ENCODE measurements at regions not wholly inside any gene's neighbourhood (a gene's known extent, or its start where the extent isn't known, plus 50 kb on each side); places are given as distances from the start of the nearest gene placed in this dataset.
"Not testable (repeated sequence)": the region's sequence is repeated elsewhere in the genome, so short reads cannot be mapped to it uniquely, and the experiment has no call there.

DNA sequence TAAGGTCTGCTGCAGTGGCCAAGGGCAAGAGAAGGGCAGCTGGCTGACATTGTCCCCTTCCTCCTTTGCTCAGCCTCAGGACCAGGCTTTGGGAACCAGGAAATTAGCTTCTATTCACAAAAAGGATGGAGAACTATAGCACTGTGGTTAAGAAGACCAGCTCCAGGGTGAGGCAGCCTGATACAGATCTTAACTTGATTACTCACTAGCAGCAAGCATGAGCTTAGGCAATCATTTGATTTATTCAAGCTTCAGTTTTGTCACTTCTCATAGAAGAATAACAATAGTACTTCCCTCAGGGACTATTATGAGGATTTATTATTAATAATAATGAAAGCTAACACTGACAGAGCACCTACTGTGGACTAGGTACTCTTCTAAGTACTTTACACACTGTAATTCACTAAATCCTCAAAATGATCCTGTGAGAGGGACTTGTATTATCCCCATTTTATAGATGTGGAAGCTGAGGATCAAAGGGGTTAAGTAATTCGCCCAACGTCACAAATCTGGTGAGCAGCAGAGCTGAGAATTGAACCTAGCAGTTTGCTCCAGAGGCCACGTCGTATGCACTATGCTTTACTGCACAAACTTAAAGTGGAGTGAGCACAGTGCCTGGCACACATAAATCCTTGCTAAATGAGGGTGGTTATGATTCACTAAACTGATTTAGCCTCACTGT is 130.4 kb upstream of the PAK3 start:
- DNase-seq (ENCODE audit: low spot score) = no peak

DNA sequence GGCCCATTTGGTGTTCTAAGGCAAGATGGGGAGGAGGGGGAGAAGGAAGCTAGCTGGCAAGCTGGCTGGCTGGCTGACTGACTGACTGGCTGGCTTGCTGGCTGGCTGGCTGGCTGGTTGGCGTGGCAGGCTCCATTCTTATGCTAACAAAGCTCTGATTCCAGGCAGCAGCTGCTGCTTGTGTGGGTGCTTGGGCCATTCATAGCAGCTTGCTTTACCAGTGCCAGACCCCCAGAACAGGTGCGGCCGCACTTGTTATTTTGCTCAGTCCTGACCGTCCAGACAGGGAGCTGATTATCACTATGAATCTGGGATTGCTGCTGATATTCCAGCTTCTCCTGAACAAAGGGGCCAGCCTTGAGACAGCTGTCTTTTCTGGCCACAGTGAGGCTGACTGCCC is 131.2 kb upstream of the PAK3 start:
- DNase-seq (ENCODE audit: low spot score) = no peak

DNA sequence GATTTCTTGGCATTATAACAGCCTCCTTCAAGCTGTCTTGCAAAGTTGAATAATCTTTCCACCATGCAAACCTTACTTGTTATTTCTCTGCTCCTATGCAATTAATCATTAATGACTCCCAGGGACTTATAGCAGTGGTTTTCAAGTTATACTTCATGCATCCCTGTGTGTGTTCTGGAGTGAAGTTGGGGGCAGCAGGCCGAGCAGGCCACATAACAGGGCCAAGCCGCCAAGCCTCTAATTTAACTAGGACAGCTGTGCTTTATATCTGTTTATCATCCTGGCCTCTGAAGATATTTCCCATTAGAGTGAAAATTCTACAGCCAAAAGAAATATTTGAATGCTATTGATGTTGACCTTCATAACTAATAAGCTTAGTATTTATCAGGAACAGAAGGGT is 133.5 kb upstream of the PAK3 start:
- DNase-seq (ENCODE audit: low spot score) = no peak

DNA sequence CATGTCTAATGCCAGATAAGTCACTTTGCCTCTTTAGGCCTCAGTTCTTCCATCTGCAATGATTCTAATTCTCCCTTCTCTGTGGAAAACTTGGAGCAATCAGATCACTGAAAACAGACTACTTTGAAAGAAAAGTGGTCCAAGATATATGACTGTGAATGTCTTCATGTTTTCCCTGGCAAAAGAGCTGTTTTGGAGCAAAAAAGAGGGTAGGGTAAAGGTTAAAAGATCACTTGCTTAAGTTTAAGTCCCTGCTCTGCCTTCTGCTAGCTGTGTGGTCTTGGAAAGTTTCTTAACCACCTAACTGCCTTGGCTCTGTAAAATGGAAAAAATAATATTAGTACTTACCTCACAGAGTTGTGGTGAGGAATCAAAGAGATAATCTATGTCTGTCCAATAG is 140.3 kb upstream of the PAK3 start:
- no peak for DNase-seq (ENCODE audit: low spot score)

DNA sequence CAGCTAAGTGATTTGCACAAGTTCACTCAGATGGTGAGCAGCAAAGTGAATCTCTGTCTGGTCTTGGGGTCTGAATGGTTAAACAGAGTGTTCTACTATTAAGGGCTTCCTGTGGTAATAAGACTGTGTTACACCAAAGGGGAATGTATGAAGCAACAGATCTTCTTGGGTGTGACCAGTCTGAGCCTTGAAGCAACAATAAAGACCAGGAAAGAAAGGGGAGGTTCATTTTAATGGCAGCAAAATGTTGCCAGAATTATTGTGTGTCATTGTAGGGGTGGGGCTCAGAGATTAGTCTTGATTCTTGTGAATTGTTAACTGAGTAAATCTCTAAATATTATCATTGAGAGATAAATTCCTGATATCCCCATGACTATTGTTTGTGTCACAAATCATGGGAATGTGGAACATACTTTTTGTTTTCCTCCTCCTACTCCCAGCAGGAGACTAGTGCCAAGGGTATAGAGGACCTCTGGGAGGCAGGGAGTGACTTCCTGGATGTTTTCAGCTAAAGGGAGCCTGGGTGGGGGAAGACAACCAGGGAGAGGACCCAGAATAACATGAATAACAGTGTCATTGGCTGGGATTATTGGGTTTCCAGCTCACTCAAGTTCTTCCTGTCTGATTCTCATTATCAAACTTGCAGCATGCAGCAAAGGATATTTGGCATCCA is 141.4 kb upstream of the PAK3 start:
- DNase-seq (ENCODE audit: low spot score) = no peak

DNA sequence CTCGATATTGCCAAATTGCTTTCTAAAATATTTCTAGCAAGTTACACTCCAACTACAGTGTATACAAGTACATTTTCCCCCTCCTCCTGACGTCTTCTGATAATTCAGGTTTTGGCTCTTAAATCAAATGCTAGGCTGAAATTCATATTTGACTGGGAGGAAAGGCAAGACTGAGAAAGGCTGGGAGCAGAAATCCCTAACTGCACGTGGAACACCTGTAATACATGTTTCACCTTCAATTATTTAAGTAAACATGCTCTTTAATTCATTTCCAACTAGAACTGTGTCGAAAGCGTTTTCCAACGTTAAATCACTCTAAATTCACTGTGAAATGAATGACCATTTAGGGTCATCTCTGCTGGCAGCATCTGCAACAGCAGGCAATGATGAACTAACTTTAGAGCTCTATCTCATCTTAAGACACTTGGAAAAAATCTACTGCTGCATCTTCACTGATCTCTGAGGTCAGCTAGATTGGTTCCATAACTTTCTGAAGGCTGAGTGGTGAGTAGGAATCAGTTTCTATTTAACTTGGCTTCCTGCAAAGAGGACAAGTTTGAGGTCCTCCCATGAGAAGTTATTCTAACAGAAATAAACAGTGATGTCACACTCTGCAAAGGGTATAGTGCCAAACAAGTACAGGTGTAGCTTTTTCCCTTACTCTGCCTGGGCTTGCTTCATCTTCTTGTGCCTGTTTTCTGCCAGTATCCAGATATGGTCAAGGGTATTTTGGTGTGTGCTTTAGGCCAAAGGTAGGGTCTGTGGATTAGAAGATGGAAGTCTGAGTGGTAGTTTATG is 144.3 kb upstream of the PAK3 start:
- DNase-seq (ENCODE audit: low spot score) = no peak

DNA sequence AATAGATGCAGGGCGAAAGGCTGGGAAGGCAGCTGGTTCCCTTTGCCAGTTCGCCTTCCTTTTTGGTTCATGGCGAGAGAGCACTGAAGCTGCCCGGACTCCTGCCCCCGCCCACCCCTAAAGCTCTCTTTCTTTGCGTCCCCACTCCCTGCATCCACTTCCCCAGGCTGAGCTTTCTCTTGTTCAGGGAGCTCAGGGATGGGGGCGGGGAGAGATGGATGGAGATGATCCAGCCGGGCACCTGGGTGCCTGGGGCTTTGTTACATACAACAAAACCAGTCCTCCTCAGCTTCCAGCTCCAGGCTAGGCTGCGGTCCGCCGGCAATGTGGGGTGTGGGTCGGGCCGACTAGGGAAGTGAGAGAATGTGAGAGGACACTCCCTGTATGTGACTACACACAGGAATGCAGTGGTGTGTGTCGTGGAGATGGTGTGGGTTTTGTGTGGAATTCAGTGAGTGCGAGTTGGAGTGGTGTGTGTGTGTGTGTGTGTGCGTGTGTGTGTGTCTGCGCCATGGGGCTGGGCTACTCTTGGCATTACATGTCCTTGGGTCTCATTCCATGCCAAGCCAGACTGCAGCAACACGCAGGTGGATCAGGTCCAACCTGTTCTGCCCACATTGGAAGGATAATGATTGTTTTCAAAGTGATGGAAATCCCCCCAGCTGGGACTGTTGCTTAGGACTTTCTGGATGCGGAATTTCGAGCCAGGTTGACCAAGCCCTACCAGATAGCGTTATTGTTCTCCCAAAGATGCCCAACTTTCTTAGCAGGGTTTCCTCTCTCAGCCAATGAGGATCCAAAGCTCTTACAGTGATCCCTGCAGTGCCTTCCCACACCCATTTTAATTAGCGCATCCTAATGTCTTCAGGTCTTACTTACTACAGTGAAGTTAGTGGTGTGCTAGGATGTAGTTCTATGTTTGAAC is 149.4 kb upstream of the CHRDL1 start:
- no peak for DNase-seq (ENCODE audit: low spot score)

DNA sequence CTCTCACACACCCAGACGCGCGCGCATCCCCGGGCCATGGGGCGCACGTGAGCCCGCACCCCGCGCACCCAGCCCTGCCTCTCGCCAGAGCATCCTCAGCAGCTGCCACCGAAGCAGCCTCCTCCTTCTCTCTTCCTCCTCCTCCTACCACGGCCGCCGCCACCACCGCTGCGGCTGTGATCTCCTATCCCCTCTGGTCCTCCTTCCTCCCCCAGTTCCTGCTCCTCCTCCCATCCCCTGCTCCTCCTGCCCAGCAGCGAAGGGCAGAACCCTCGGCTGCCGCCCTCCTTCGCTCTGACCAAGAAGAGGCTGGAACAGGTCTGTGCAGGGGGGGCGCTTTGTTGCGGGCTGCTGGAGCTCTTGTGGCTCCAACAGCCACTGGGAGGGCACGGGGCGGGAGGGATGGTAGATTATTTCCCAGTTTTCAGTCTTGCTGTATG is 148.7 kb upstream of the CHRDL1 start:
- no peak for DNase-seq (ENCODE audit: low spot score)

DNA sequence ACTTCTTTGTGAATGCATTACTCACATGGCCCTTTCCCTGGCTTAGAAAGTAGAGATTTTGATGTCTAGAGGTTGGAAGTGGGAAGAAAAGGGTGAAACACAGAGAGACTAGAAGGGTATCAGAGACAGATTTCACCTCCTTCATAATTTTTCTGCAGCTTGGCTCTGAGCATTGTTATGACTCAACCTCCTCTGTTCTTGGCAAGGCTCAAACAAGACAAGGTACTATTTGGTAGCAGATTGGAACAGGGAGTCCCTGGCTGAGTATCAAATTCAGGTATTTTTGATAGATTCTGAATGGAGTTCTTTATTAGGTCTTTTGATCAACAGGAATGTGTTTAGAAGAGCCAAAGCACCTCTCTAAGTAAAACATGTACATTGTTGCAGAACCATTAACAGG is 146.3 kb upstream of the CHRDL1 start:
- DNase-seq (ENCODE audit: low spot score) = no peak

DNA sequence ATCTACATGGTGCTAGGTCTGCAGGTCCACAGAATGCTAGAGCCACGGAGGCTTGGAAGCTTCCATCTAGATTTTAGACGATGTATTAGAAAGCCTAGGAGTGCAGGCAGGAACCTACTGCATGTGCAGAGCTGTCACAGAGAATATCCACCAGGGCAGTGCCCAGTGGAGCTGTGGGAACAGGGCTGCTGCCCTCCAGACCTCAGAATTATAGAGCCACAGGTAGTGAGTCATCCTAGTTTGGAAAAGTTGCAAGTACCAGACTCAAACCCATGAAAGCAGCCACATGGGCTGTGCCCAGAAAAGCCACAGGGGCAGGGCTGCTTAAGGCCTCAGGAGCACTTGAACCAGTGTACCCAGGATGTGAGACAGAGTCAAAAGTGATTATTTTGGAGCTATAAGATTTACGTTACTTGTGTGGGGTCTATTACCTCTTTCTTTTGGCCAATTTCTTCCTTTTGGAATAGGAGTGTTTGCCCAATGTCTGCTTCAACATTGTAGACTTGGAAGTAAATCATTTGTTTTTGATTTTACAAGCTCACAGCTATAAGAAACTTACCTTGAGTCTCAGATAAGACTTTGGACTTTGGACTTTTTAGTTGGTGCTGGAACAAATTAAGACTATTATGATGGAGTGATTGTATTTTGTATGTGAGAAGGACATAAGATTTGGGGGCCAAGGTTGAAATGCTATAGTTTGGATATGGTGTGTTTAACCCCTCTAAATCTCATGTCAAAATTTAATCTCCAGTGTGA is 143.5 kb upstream of the CHRDL1 start:
- DNase-seq (ENCODE audit: low spot score) = no peak

DNA sequence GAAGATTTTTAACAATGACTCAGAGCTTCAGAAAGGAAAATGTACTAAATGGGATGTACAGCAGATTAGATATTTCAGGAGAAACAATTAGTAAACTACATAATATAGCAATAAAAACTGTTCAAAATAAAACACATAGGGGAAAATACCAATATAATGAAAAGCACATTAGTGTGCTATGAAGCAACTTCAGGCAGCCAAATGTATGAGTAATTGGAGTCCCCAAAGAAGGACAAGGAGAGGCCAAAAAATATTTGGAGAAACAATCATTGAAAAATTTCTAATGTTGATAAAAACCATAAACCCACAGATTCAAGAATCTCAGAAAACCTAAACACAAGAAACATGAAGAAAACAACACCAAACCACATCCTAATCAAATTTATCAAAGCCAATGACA is 129.3 kb upstream of the CHRDL1 start:
- DNase-seq (ENCODE audit: low spot score) = no peak

DNA sequence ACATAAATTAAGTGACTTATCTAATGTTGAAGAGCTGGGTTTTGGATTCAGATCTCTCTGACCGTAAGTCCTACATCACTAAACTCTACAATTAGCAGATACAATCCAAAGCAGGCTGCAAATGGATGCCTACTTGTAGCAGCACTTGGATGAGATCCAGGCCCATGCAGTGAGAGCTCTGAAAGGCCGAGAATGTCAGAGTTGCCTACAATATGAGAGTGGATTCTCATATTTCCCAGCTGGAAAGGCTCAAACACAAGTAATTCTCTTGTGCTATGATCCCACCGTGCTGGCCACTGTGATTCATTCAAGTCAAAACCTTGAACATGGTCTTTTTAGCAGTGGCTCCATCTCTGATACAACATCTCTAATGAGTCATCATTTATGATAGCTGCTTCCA is 125.4 kb upstream of the CHRDL1 start:
- DNase-seq (ENCODE audit: low spot score) = no peak

DNA sequence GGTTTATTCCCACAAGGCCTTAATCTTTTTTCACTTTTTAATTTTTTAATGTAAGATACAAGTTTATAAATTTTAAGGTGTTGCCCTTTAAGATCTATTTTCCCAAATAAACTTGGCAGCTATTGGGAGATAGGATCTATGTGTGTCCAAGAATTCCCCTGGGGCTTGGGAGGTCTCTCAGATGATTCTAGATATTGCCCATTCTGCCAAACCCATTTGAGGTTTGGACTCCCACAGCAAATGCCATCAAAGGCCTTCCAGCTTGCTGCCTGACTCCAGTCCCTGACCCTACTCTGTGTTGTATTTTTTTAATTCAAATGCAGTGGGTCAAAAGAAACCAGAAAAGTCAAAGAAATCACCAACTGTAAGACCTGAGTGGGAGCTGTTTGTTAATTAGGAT is 120.0 kb upstream of the CHRDL1 start:
- no peak for DNase-seq (ENCODE audit: low spot score)

DNA sequence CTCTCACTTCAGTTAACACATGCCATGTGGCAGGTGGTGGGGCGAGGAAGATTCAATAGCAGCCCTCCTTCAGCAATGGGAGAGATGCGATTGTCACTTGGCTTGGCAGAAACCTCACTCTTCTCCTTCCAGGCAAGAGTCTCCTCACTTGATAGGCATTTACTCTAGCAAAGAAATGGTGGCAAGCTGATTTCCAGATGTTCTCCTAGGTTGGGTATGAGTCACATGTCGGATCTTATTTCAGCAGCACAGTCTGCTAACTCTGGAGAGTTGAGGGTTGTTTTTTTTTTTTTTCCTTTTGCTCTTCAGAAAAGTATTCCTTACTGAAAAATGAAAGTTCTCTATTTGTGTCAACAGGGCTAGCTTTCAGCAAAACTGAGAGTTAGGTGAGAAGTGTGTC is 119.5 kb upstream of the CHRDL1 start:
- DNase-seq (ENCODE audit: low spot score) = no peak

DNA sequence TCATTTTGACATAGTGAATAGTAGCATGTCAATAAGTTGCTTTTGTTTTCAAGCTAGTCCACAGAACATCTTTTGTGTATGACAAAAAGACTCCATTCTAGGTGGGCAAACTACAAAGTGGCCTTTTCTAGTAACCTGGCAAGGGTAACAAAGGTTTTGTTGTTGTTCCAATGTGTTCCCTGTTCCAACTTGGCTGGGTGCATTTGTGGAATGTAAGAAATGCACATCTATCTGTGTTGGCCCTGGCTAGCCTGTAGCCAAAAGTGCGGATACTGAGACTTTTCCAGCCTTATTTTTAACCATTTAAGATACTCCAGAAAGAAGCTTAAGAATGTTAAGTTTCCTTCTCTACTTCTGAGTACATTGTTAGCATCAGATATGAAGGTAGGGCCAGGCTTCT is 118.7 kb upstream of the CHRDL1 start:
- DNase-seq (ENCODE audit: low spot score) = no peak

DNA sequence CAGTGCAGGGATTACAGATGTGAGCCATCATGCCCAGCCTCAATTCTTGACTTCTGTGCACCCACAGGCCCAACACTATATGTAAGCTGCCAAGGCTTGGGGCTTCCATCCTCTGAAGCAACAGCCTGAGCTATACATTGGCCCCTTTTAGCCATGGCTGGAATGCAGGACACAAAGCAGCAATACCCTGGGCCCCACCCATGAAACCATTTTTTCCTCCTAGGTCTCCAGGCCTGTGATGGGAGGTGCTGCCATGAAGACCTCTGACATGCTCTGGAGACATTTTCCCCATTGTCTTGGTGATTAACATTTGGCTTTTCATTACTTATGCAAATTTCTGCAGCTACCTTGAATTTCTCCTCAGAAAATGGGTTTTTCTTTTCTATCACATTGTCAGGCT is 109.1 kb upstream of the CHRDL1 start:
- not testable (repeated sequence) for DNase-seq (ENCODE audit: low spot score)

DNA sequence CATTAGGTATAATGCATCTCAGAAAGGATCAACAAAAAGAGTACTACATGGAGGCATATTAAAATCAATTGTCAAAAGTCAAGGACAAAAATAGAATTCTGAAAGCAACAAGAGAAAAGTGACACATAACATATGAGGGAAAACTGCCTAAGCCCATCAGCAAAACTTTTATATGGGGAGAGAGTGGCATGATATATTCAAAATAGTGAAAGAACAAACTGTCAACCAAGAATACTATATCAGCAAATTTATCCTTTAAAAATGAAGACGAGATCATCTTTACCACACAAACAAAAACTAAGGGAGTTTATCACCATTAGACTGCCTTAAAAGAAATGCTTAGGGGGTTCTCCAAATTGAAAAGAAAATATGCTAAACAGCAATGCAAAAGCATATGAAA is 86.4 kb upstream of the CHRDL1 start:
- DNase-seq (ENCODE audit: low spot score) = no peak

DNA sequence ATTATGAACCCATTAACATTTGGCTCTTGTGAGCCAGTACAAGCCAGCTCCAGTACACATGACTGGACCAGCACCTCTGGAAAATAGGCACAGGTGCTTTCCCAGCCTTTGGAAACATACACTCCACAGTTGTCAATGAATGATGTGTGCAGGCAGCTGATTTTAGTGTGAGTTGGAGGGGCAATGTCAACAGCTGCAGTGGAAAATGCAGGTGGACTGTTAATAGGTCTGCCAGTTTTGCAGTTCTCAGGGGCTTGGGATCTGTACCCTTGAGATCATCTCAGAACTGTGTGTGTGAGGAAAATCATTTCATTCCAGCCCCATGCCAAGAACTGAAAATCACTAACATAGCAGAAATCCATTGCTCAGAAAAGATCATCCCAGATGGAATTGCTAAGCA is 81.7 kb upstream of the CHRDL1 start:
- no peak for DNase-seq (ENCODE audit: low spot score)

DNA sequence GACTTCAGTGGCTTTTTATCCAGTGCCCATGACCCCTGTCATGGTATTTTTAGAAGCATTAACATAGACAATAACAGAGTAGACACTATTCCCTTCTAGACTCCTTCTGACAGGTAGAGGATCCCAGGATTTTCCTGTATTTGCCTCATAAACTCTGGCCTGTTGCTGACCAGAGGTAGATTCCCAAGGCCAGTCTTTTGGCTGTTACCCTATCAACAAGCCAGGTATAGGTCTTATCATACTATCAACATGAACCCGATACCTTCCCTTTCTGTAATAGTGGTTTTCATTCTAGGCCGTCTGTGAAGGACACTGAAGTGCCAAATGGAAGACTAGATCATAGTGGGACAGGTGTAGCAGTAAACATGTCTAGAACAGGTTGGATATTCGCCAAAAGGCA is 76.2 kb upstream of the CHRDL1 start:
- DNase-seq (ENCODE audit: low spot score) = no peak

DNA sequence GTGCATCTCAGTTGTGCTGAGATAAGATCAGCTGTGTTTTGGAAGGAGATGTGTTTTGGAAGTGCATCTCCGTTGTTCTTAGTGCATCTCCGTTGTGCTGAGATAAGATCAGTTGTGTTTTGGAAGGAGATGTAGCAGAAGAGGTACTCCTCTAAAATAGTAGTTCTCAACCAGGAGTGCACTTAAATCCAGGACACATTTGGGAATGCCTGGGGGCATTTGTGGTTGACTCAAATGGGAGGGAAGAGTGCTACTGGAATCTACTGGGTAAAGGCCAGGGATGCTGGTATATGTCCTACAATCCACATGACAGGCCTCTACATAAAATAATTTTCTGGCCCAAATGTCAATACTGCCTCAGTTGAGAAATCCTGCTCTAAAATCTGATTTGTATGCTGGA is 70.8 kb upstream of the CHRDL1 start:
- DNase-seq (ENCODE audit: low spot score) = no peak

DNA sequence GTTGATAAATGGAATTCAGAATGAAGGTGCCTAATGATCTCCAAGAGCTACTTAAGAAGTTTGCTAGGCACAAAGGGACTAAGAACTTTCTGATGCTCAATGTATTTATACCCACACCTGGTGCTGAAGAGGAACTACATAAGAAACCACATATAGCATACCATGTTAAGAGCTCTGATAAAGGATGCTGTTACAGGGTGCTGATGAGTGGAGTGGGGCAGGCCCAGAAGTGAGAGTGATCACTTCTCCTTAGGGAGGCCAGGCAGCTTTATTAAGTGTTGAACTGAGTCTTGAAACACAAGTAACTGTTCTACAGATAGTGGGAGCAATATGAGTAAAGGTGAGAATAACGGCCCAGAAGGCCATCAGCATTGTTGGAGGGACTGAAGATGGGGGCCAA is 68.3 kb upstream of the CHRDL1 start:
- DNase-seq (ENCODE audit: low spot score) = no peak

DNA sequence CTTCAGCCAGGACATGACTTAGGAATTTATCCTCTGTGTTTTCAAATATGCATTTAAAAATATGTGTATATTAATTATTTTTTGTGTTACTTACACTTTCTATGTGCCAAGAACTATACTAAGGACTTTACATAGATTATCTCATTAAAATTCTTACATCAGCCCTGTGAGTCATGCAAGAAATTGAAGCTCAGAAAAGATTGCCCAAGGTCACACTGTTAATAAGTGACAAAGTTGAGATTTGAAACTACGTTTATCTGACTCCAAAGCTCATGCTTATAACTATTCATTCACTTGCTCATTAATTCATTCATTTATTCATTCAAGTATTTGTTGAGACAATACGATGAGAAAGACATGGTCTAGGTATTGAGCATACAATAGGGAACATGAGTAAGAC is 62.9 kb upstream of the CHRDL1 start:
- no peak for DNase-seq (ENCODE audit: low spot score)
